Gastrocnemius medialis (tissue), 4 donors: ENCODE measurements at regions not wholly inside any gene's neighbourhood (a gene's known extent, or its start where the extent isn't known, plus 50 kb on each side); places are given as distances from the start of the nearest gene placed in this dataset.

ENCODE experiments used
- POLR2A ChIP-seq, 2 donors: fragments of 450-650 bp; IDR thresholded peaks; one replicate each; pipeline ENCODE4 v1.6.1; 2017; ENCODE audit warnings: antibody characterized with exemption in 2 of 2, mild to moderate bottlenecking in 2 of 2, moderate library complexity in 2 of 2
- TF ChIP-seq, protein P1 (sequence below), 5 experiments: fragments of 450-650 bp in 3 of 5; fragments of 200-600 bp in 2 of 5; sonication (generic) in 2 of 5; IDR thresholded peaks in 4 of 5; conservative IDR thresholded peaks in 1 of 5; 1 replicate in 4 of 5; 2 replicates in 1 of 5; pipeline ENCODE4 v1.5.1; 2016 to 2019; ENCODE audit warnings: antibody characterized with exemption in 5 of 5, mild to moderate bottlenecking in 3 of 5, moderate library complexity in 3 of 5

DNA sequence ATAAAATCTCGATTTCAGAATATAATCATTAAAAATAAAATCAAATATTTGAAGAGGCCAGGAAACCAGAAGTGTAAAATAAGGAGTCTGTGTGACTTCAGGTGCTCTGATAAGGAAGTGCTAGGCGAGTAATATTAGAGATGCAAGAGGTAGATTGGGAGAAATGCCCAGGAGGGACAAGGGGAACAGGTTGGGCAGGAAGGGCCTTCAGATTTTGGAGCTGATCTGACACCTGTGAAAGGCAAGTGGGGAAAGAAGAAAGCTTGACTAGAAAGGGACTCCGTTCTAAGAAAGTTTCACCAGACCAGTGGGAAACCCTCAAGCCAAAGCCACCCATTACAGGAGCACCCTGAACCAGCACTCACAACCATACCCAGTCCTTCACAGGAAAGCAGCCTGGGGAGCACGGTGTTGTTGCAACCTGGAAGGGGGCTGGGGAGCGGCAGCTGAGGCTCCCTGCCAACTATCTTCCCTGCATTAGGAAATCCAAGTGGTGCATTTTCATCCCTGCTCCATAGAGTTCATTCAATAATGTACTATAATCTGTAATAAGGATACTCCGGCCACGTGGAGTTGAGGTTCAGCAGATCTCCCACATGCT lies 57.5 kb upstream of the GREB1L start:
- TF ChIP-seq, protein P1, sequence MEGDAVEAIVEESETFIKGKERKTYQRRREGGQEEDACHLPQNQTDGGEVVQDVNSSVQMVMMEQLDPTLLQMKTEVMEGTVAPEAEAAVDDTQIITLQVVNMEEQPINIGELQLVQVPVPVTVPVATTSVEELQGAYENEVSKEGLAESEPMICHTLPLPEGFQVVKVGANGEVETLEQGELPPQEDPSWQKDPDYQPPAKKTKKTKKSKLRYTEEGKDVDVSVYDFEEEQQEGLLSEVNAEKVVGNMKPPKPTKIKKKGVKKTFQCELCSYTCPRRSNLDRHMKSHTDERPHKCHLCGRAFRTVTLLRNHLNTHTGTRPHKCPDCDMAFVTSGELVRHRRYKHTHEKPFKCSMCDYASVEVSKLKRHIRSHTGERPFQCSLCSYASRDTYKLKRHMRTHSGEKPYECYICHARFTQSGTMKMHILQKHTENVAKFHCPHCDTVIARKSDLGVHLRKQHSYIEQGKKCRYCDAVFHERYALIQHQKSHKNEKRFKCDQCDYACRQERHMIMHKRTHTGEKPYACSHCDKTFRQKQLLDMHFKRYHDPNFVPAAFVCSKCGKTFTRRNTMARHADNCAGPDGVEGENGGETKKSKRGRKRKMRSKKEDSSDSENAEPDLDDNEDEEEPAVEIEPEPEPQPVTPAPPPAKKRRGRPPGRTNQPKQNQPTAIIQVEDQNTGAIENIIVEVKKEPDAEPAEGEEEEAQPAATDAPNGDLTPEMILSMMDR (IDR thresholded peaks at IDR 0.05 in 4 of 5, conservative IDR thresholded peaks at IDR 0.05 in 1 of 5), result no peak
- no peak for TF ChIP-seq POLR2A (IDR thresholded peaks at IDR 0.05)
